Neural progenitor cell (in vitro differentiated cells): ENCODE measurements at regions not wholly inside any gene's neighbourhood (a gene's known extent, or its start where the extent isn't known, plus 50 kb on each side); places are given as distances from the start of the nearest gene placed in this dataset.

Source experiments
- DNase-seq: peaks from one replicate; pipeline ENCODE4 v3.0.0-alpha.2; 2016; ENCODE audit warnings: low spot score
- H2AFZ ChIP-seq: fragments of 200-600 bp; sonication (generic); replicated peaks from 2 replicates; pipeline ENCODE4 v1.6.1; 2016; ENCODE audit warnings: antibody characterized with exemption
- H3F3A ChIP-seq: fragments of 200-600 bp; sonication (generic); 2 replicates; pipeline ENCODE4 v1.6.1; 2016; ENCODE audit warnings: antibody characterized with exemption, low read depth
- H3K27ac ChIP-seq: fragments of 200-600 bp; sonication (generic); 2 replicates; pipeline ENCODE4 v1.5.1; 2016; ENCODE audit warnings: mild to moderate bottlenecking
- H3K27me3 ChIP-seq: fragments of 200-600 bp; sonication (generic); 2 replicates; pipeline ENCODE4 v1.6.1; 2016; ENCODE audit warnings: mild to moderate bottlenecking, moderate library complexity
- H3K36me3 ChIP-seq: fragments of 200-600 bp; sonication (generic); 2 replicates; pipeline ENCODE4 v1.5.1; 2016
- H3K4me1 ChIP-seq: fragments of 200-600 bp; sonication (generic); 2 replicates; pipeline ENCODE4 v1.6.1; 2016; ENCODE audit warnings: mixed run types
- H3K4me2 ChIP-seq: fragments of 200-600 bp; sonication (generic); 2 replicates; pipeline ENCODE4 v1.6.1; 2016
- H3K4me3 ChIP-seq: fragments of 200-600 bp; sonication (generic); 2 replicates; pipeline ENCODE4 v1.5.1; 2016
- H3K79me2 ChIP-seq: fragments of 200-600 bp; sonication (generic); 2 replicates; pipeline ENCODE4 v1.6.1; 2016; ENCODE audit warnings: low read depth
- H3K9ac ChIP-seq: fragments of 200-600 bp; sonication (generic); 2 replicates; pipeline ENCODE4 v1.6.1; 2016
- H3K9me3 ChIP-seq: fragments of 200-600 bp; sonication (generic); 2 replicates; pipeline ENCODE4 v1.5.1; 2016; ENCODE audit warnings: low read depth
- H4K20me1 ChIP-seq: fragments of 200-600 bp; sonication (generic); 2 replicates; pipeline ENCODE4 v1.6.1; 2016; ENCODE audit warnings: low read depth
- H3K27ac Mint-ChIP-seq: 3 replicates; pipeline ENCODE4 v1.8.0; 2021; ENCODE audit warnings: mixed read lengths
- H3K27me3 Mint-ChIP-seq: 2 replicates; pipeline ENCODE4 v1.8.0; 2022; ENCODE audit warnings: low read depth, mild to moderate bottlenecking, inconsistent platforms, moderate library complexity, mixed read lengths; ENCODE audit not compliant: insufficient read depth
- H3K36me3 Mint-ChIP-seq: 3 replicates; pipeline ENCODE4 v1.8.0; 2021; ENCODE audit warnings: mixed read lengths
- H3K4me1 Mint-ChIP-seq: 3 replicates; pipeline ENCODE4 v1.8.0; 2021; ENCODE audit warnings: mixed read lengths
- H3K4me3 Mint-ChIP-seq: 3 replicates; pipeline ENCODE4 v1.8.0; 2021; ENCODE audit warnings: mild to moderate bottlenecking, moderate library complexity, mixed read lengths
- H3K9me3 Mint-ChIP-seq: 3 replicates; pipeline ENCODE4 v1.8.0; 2020; ENCODE audit warnings: mixed read lengths
- CTCF ChIP-seq: fragments of 200-600 bp; sonication (generic); IDR thresholded peaks from 2 replicates; pipeline ENCODE4 v1.5.1; 2017; ENCODE audit warnings: antibody characterized with exemption, mild to moderate bottlenecking
- EZH2 ChIP-seq: fragments of 200-600 bp; sonication (generic); IDR thresholded peaks from 2 replicates; pipeline ENCODE4 v1.6.1; 2017; ENCODE audit warnings: antibody characterized with exemption, mild to moderate bottlenecking, moderate library complexity
- EZH2phosphoT487 ChIP-seq: fragments of 200-600 bp; sonication (generic); IDR thresholded peaks from 2 replicates; pipeline ENCODE4 v1.6.1; 2017; ENCODE audit warnings: antibody characterized with exemption

- H3K36me3 Mint-ChIP-seq: no peaks in the 10 kb centered on the region
- no peaks in the 10 kb centered on the region for H3K9me3 ChIP-seq
- no peaks in the 10 kb centered on the region for H3K27me3 ChIP-seq
- H3K4me2 ChIP-seq: no peak overlapping the region
- H3K4me1 ChIP-seq: no peaks in the 10 kb centered on the region
- DNase-seq: no peak
- H3K27me3 Mint-ChIP-seq: peaks cover 2% of the 10 kb centered on the region
- H3K4me3 Mint-ChIP-seq: no peak overlapping the region
- no peak overlapping the region for H3K27ac Mint-ChIP-seq
- H2AFZ ChIP-seq: no peak overlapping the region
- H3K27ac ChIP-seq: no peak overlapping the region
- H4K20me1 ChIP-seq: no peaks in the 10 kb centered on the region
- no peaks in the 10 kb centered on the region for H3K36me3 ChIP-seq
- no peaks in the 10 kb centered on the region for H3K4me1 Mint-ChIP-seq
- H3K9ac ChIP-seq: no peak overlapping the region
- H3F3A ChIP-seq: no peaks in the 10 kb centered on the region
- H3K79me2 ChIP-seq: no peaks in the 10 kb centered on the region
- H3K9me3 Mint-ChIP-seq: no peaks in the 10 kb centered on the region
- TF ChIP-seq CTCF (no peak), EZH2 (no peak), EZH2phosphoT487 (no peak)
- H3K4me3 ChIP-seq: no peak overlapping the region
These were observed 405.7 kb upstream of the RNF32 start for GRCh38 chr7:156234666-156235494.

- H4K20me1 ChIP-seq: no peaks in the 10 kb centered on the region
- Mint-ChIP-seq H3K36me3 (no peaks in the 10 kb centered on the region), H3K4me3 (no peak overlapping the region), H3K9me3 (no peaks in the 10 kb centered on the region), H3K27me3 (peaks cover 2% of the 10 kb centered on the region), H3K4me1 (no peaks in the 10 kb centered on the region), H3K27ac (no peak overlapping the region)
- no peak overlapping the region for H2AFZ ChIP-seq
- H3K79me2 ChIP-seq: no peaks in the 10 kb centered on the region
- DNase-seq: no peak
- H3K4me2 ChIP-seq: no peak overlapping the region
- no peak overlapping the region for H3K27ac ChIP-seq
- H3K9me3 ChIP-seq: no peaks in the 10 kb centered on the region
- H3K4me1 ChIP-seq: no peaks in the 10 kb centered on the region
- no peaks in the 10 kb centered on the region for H3K36me3 ChIP-seq
- H3F3A ChIP-seq: no peaks in the 10 kb centered on the region
- TF ChIP-seq EZH2phosphoT487 (no peak), EZH2 (no peak)
- no peaks in the 10 kb centered on the region for H3K27me3 ChIP-seq
- no peak overlapping the region for H3K4me3 ChIP-seq
- H3K9ac ChIP-seq: no peak overlapping the region
These were observed 406.4 kb upstream of the RNF32 start for GRCh38 chr7:156234192-156234591.

- DNase-seq: no peak
- Histone ChIP-seq H3F3A (no peaks in the 10 kb centered on the region), H3K4me2 (no peak overlapping the region), H3K36me3 (no peaks in the 10 kb centered on the region), H3K4me1 (no peaks in the 10 kb centered on the region), H3K79me2 (no peaks in the 10 kb centered on the region), H3K9ac (no peak overlapping the region), H3K27me3 (no peaks in the 10 kb centered on the region), H3K4me3 (no peak overlapping the region), H3K27ac (no peak overlapping the region), H2AFZ (no peak overlapping the region), H3K9me3 (no peaks in the 10 kb centered on the region), H4K20me1 (no peaks in the 10 kb centered on the region)
- H3K4me3 Mint-ChIP-seq: no peak overlapping the region
- H3K27me3 Mint-ChIP-seq: peaks cover 2% of the 10 kb centered on the region
- no peaks in the 10 kb centered on the region for H3K9me3 Mint-ChIP-seq
- no peak overlapping the region for H3K27ac Mint-ChIP-seq
- TF ChIP-seq EZH2 (no peak), EZH2phosphoT487 (no peak), CTCF (no peak)
- H3K4me1 Mint-ChIP-seq: no peaks in the 10 kb centered on the region
- H3K36me3 Mint-ChIP-seq: no peaks in the 10 kb centered on the region
These were observed 407.5 kb upstream of the RNF32 start for GRCh38 chr7:156232931-156233705.

GRCh38 chr7:156230576-156230975, 410.0 kb upstream of the RNF32 start:
- no peak for TF ChIP-seq EZH2
- no peak for TF ChIP-seq CTCF
- no peak for TF ChIP-seq EZH2phosphoT487
- Histone ChIP-seq H3K9ac (no peak overlapping the region), H3K4me1 (no peaks in the 10 kb centered on the region), H2AFZ (no peak overlapping the region), H4K20me1 (no peaks in the 10 kb centered on the region), H3K4me2 (no peak overlapping the region), H3K36me3 (no peaks in the 10 kb centered on the region), H3K9me3 (no peaks in the 10 kb centered on the region), H3K4me3 (no peak overlapping the region), H3K79me2 (no peaks in the 10 kb centered on the region), H3K27me3 (no peaks in the 10 kb centered on the region), H3K27ac (no peak overlapping the region), H3F3A (no peaks in the 10 kb centered on the region)
- DNase-seq: no peak
- H3K36me3 Mint-ChIP-seq: no peaks in the 10 kb centered on the region
- H3K4me3 Mint-ChIP-seq: no peak overlapping the region
- H3K27me3 Mint-ChIP-seq: peaks cover 4% of the 10 kb centered on the region
- H3K27ac Mint-ChIP-seq: no peak overlapping the region
- H3K4me1 Mint-ChIP-seq: no peaks in the 10 kb centered on the region
- no peaks in the 10 kb centered on the region for H3K9me3 Mint-ChIP-seq
